ENCODE measurements at regions not wholly inside any gene's neighbourhood (a gene's known extent, or its start where the extent isn't known, plus 50 kb on each side); places are given as distances from the start of the nearest gene placed in this dataset.

GRCh38 chr13:59475911-59476310 is 687.8 kb downstream of the DIAPH3 start:
- BruUV-seq (replicated peaks), result no TSS peak
- no peak overlapping the region for H3K27ac Mint-ChIP-seq (ENCODE audit: low read depth, unreplicated experiment)
- no peaks in the 10 kb centered on the region for H3K4me1 Mint-ChIP-seq (ENCODE audit: insufficient read depth, unreplicated experiment)
- no peak for DNase-seq (ENCODE audit: unreplicated experiment)
- CTCF ChIA-PET, result no interaction called here
- H3K36me3 Mint-ChIP-seq (ENCODE audit: insufficient read depth, unreplicated experiment), result no peaks in the 10 kb centered on the region
- no peaks in the 10 kb centered on the region for H3K9me3 Mint-ChIP-seq (ENCODE audit: unreplicated experiment)
- intact Hi-C loops (cut with micrococcal nuclease), result no loop called here
- TF ChIP-seq CTCF (IDR thresholded peaks at IDR 0.05; ENCODE audit: unreplicated experiment), result no peak
- POLR2A ChIA-PET, result no interaction called here
- H3K27me3 Mint-ChIP-seq (ENCODE audit: insufficient read depth, unreplicated experiment), result peaks cover 34% of the 10 kb centered on the region
- H3K4me3 Mint-ChIP-seq (ENCODE audit: unreplicated experiment), result no peak overlapping the region

- H3K36me3 Mint-ChIP-seq (ENCODE audit: insufficient read depth, unreplicated experiment), result no peaks in the 10 kb centered on the region
- H3K4me3 Mint-ChIP-seq (ENCODE audit: unreplicated experiment), result no peak overlapping the region
- ChIA-PET POLR2A (no interaction called here), CTCF (no interaction called here)
- peaks cover 34% of the 10 kb centered on the region for H3K27me3 Mint-ChIP-seq (ENCODE audit: insufficient read depth, unreplicated experiment)
- intact Hi-C loops (cut with micrococcal nuclease), result no loop called here
- BruUV-seq (replicated peaks), result no TSS peak
- no peak for DNase-seq (ENCODE audit: unreplicated experiment)
- H3K4me1 Mint-ChIP-seq (ENCODE audit: insufficient read depth, unreplicated experiment), result no peaks in the 10 kb centered on the region
- no peak overlapping the region for H3K27ac Mint-ChIP-seq (ENCODE audit: low read depth, unreplicated experiment)
- no peaks in the 10 kb centered on the region for H3K9me3 Mint-ChIP-seq (ENCODE audit: unreplicated experiment)
- no peak for TF ChIP-seq CTCF (IDR thresholded peaks at IDR 0.05; ENCODE audit: unreplicated experiment)
Measured at GRCh38 chr13:59476366-59476765, 687.4 kb downstream of the DIAPH3 start.

GRCh38 chr13:59477011-59477410 is 686.7 kb downstream of the DIAPH3 start:
- H3K9me3 Mint-ChIP-seq (ENCODE audit: unreplicated experiment), result no peaks in the 10 kb centered on the region
- BruUV-seq (replicated peaks), result no TSS peak

GRCh38 chr13:59478908-59479307 is 684.8 kb downstream of the DIAPH3 start:
- no peak for DNase-seq (ENCODE audit: unreplicated experiment)
- no peak for TF ChIP-seq CTCF (IDR thresholded peaks at IDR 0.05; ENCODE audit: unreplicated experiment)
- Mint-ChIP-seq H3K9me3 (ENCODE audit: unreplicated experiment) (no peaks in the 10 kb centered on the region), H3K36me3 (ENCODE audit: insufficient read depth, unreplicated experiment) (no peaks in the 10 kb centered on the region), H3K4me1 (ENCODE audit: insufficient read depth, unreplicated experiment) (no peaks in the 10 kb centered on the region), H3K27me3 (ENCODE audit: insufficient read depth, unreplicated experiment) (peaks cover 32% of the 10 kb centered on the region), H3K4me3 (ENCODE audit: unreplicated experiment) (no peak overlapping the region), H3K27ac (ENCODE audit: low read depth, unreplicated experiment) (no peak overlapping the region)
- ChIA-PET CTCF (interaction anchor here (0.6 kb wide), 1 partner anchor 1206 kb away, joined by 4 read pairs; no protein-coding TSS in a partner anchor), POLR2A (no interaction called here)
- intact Hi-C loops (cut with micrococcal nuclease), result no loop called here
- BruUV-seq (replicated peaks), result no TSS peak

More at GRCh38 chr13:59477011-59477410, 686.7 kb downstream of the DIAPH3 start:
- Mint-ChIP-seq H3K36me3 (ENCODE audit: insufficient read depth, unreplicated experiment) (no peaks in the 10 kb centered on the region), H3K4me3 (ENCODE audit: unreplicated experiment) (no peak overlapping the region), H3K27me3 (ENCODE audit: insufficient read depth, unreplicated experiment) (peaks cover 34% of the 10 kb centered on the region), H3K27ac (ENCODE audit: low read depth, unreplicated experiment) (no peak overlapping the region), H3K4me1 (ENCODE audit: insufficient read depth, unreplicated experiment) (no peaks in the 10 kb centered on the region)
- intact Hi-C loops (cut with micrococcal nuclease), result no loop called here
- DNase-seq (ENCODE audit: unreplicated experiment), result peak; percentile 11
- TF ChIP-seq CTCF (IDR thresholded peaks at IDR 0.05; ENCODE audit: unreplicated experiment), result peak; percentile 7
- ChIA-PET POLR2A (no interaction called here), CTCF (interaction anchor here (0.7 kb wide), 1 partner anchor 15 kb away, joined by 4 read pairs; no protein-coding TSS in a partner anchor)
